ENCODE measurements at regions not wholly inside any gene's neighbourhood (a gene's known extent, or its start where the extent isn't known, plus 50 kb on each side); places are given as distances from the start of the nearest gene placed in this dataset.

GRCh38 chr9:75589497-75589896 is 301.0 kb upstream of the PCSK5 start:
- ChIA-PET POLR2A (no interaction called here), CTCF (no interaction called here)
- DNase-seq = no peak
- TF ChIP-seq, protein P1, sequence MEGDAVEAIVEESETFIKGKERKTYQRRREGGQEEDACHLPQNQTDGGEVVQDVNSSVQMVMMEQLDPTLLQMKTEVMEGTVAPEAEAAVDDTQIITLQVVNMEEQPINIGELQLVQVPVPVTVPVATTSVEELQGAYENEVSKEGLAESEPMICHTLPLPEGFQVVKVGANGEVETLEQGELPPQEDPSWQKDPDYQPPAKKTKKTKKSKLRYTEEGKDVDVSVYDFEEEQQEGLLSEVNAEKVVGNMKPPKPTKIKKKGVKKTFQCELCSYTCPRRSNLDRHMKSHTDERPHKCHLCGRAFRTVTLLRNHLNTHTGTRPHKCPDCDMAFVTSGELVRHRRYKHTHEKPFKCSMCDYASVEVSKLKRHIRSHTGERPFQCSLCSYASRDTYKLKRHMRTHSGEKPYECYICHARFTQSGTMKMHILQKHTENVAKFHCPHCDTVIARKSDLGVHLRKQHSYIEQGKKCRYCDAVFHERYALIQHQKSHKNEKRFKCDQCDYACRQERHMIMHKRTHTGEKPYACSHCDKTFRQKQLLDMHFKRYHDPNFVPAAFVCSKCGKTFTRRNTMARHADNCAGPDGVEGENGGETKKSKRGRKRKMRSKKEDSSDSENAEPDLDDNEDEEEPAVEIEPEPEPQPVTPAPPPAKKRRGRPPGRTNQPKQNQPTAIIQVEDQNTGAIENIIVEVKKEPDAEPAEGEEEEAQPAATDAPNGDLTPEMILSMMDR (IDR thresholded peaks at IDR 0.05; ENCODE audit: insufficient read depth in 1 of 2, low read depth in 1 of 2, low read length in 1 of 2, severe bottlenecking in 1 of 2, unreplicated experiment in 1 of 2) = no peak
- no peak overlapping the region for H3K4me3 ChIP-seq (ENCODE audit: low read depth, low read length)
- H3K27me3 ChIP-seq (replicated peaks; ENCODE audit: control insufficient read depth, insufficient read depth, low read length) = no peaks in the 10 kb centered on the region
- intact Hi-C loops (cut with micrococcal nuclease; ENCODE audit: unreplicated experiment) = no loop called here
- no peak overlapping the region for H3K4me3 Mint-ChIP-seq (ENCODE audit: unreplicated experiment)
- no TSS peak for BruUV-seq (replicated peaks)
- H3K4me1 ChIP-seq = no peaks in the 10 kb centered on the region
- no peak overlapping the region for H3K27ac Mint-ChIP-seq (ENCODE audit: unreplicated experiment)
- no peaks in the 10 kb centered on the region for H3K36me3 ChIP-seq (ENCODE audit: control insufficient read depth, insufficient read depth, low read length)
- H3K27me3 Mint-ChIP-seq (ENCODE audit: insufficient read depth, unreplicated experiment) = no peaks in the 10 kb centered on the region
- no peaks in the 10 kb centered on the region for H3K4me1 Mint-ChIP-seq (ENCODE audit: low read depth, unreplicated experiment)
- no peaks in the 10 kb centered on the region for H3K36me3 Mint-ChIP-seq (ENCODE audit: insufficient read depth, unreplicated experiment)
- H3K9me3 Mint-ChIP-seq (ENCODE audit: unreplicated experiment) = no peaks in the 10 kb centered on the region
- H3K9me3 ChIP-seq = no peaks in the 10 kb centered on the region

DNA sequence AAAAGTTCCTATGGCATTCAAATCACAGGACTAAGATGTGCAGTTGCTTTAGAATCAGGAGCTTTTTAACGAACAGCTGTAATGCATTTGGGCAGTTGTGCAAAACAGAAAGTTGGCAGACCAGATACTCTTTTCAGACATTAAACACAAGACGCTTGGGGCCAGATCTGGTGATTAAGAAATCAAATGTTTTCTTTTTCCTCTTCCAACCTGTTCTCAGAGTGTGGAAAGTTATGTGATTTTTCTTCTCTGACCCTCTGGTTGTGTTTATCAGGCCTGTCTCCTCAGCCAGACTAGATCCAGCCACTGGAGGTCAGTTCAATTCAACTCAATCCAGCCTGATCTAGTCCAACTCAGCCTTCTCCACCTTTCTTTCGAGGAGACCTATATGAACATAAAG is 298.5 kb upstream of the PCSK5 start:
- Mint-ChIP-seq H3K36me3 (ENCODE audit: insufficient read depth, unreplicated experiment) (no peaks in the 10 kb centered on the region), H3K9me3 (ENCODE audit: unreplicated experiment) (no peaks in the 10 kb centered on the region), H3K27ac (ENCODE audit: unreplicated experiment) (no peak overlapping the region), H3K27me3 (ENCODE audit: insufficient read depth, unreplicated experiment) (no peaks in the 10 kb centered on the region), H3K4me1 (ENCODE audit: low read depth, unreplicated experiment) (no peaks in the 10 kb centered on the region), H3K4me3 (ENCODE audit: unreplicated experiment) (no peak overlapping the region)
- TF ChIP-seq, protein P1 (IDR thresholded peaks at IDR 0.05; ENCODE audit: insufficient read depth in 1 of 2, low read depth in 1 of 2, low read length in 1 of 2, severe bottlenecking in 1 of 2, unreplicated experiment in 1 of 2) = no peak
- intact Hi-C loops (cut with micrococcal nuclease; ENCODE audit: unreplicated experiment) = no loop called here
- Histone ChIP-seq H3K27me3 (replicated peaks; ENCODE audit: control insufficient read depth, insufficient read depth, low read length) (no peaks in the 10 kb centered on the region), H3K4me3 (ENCODE audit: low read depth, low read length) (no peak overlapping the region), H3K9me3 (no peaks in the 10 kb centered on the region), H3K4me1 (no peaks in the 10 kb centered on the region), H3K36me3 (ENCODE audit: control insufficient read depth, insufficient read depth, low read length) (no peaks in the 10 kb centered on the region)
- BruUV-seq (replicated peaks) = no TSS peak
- CTCF ChIA-PET = no interaction called here
- DNase-seq = no peak
- POLR2A ChIA-PET = no interaction called here

DNA sequence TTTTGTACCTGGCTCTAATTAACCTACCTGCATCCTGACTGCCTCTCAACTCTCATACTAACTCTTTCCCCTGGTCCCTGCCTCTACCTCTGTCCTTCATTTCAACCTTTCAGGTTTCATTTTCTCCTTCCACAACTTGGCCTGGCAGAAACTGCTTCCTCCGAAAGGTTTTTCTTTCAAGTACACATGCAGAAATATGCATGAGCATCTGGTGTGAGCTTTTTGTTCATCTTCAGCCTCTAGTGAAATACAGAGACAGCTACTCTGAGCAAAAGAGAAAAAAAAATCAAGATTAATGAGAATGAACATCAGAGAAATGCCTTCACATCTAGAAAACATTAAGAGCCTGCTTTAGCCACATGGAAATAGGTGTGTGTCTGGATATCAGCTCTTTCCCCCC is 297.9 kb upstream of the PCSK5 start:
- ChIA-PET POLR2A (no interaction called here), CTCF (no interaction called here)
- TF ChIP-seq, protein P1 (IDR thresholded peaks at IDR 0.05; ENCODE audit: insufficient read depth in 1 of 2, low read depth in 1 of 2, low read length in 1 of 2, severe bottlenecking in 1 of 2, unreplicated experiment in 1 of 2) = no peak
- Histone ChIP-seq H3K36me3 (ENCODE audit: control insufficient read depth, insufficient read depth, low read length) (no peaks in the 10 kb centered on the region), H3K27me3 (replicated peaks; ENCODE audit: control insufficient read depth, insufficient read depth, low read length) (no peaks in the 10 kb centered on the region), H3K4me3 (ENCODE audit: low read depth, low read length) (no peak overlapping the region), H3K4me1 (no peaks in the 10 kb centered on the region), H3K9me3 (no peaks in the 10 kb centered on the region)
- Mint-ChIP-seq H3K36me3 (ENCODE audit: insufficient read depth, unreplicated experiment) (no peaks in the 10 kb centered on the region), H3K27me3 (ENCODE audit: insufficient read depth, unreplicated experiment) (no peaks in the 10 kb centered on the region), H3K4me3 (ENCODE audit: unreplicated experiment) (no peak overlapping the region), H3K4me1 (ENCODE audit: low read depth, unreplicated experiment) (no peaks in the 10 kb centered on the region), H3K9me3 (ENCODE audit: unreplicated experiment) (no peaks in the 10 kb centered on the region), H3K27ac (ENCODE audit: unreplicated experiment) (no peak overlapping the region)
- no peak for DNase-seq
- no TSS peak for BruUV-seq (replicated peaks)
- intact Hi-C loops (cut with micrococcal nuclease; ENCODE audit: unreplicated experiment) = no loop called here
